IPS-15b (cell line): ENCODE measurements at regions not wholly inside any gene's neighbourhood (a gene's known extent, or its start where the extent isn't known, plus 50 kb on each side); places are given as distances from the start of the nearest gene placed in this dataset.

Source experiments
- H3K27me3 ChIP-seq: one replicate; pipeline ENCODE4 v1.6.1; 2013; ENCODE audit warnings: low read length; ENCODE audit not compliant: control insufficient read depth, insufficient read depth
- H3K36me3 ChIP-seq: one replicate; pipeline ENCODE4 v1.6.1; 2013; ENCODE audit warnings: low read length; ENCODE audit not compliant: control insufficient read depth, insufficient read depth
- H3K4me1 ChIP-seq: one replicate; pipeline ENCODE4 v1.6.1; 2013; ENCODE audit warnings: mild to moderate bottlenecking, low read length; ENCODE audit not compliant: control insufficient read depth, insufficient read depth
- H3K4me3 ChIP-seq: one replicate; pipeline ENCODE4 v1.5.1; 2013; ENCODE audit warnings: low read depth, low read length
- H3K9ac ChIP-seq: one replicate; pipeline ENCODE4 v1.6.1; 2013; ENCODE audit warnings: low read depth, mild to moderate bottlenecking, low read length
- H3K9me3 ChIP-seq: one replicate; pipeline ENCODE4 v1.6.1; 2013; ENCODE audit warnings: mild to moderate bottlenecking, low read length; ENCODE audit not compliant: control insufficient read depth, insufficient read depth

GRCh38 chr3:152626226-152626625 lies 208.7 kb upstream of the P2RY1 start:
- Histone ChIP-seq H3K4me1 (peaks cover 3% of the 10 kb centered on the region), H3K4me3 (no peak overlapping the region), H3K9ac (no peak overlapping the region), H3K9me3 (no peaks in the 10 kb centered on the region), H3K36me3 (no peaks in the 10 kb centered on the region), H3K27me3 (no peaks in the 10 kb centered on the region)

GRCh38 chr3:152628496-152628895 lies 206.4 kb upstream of the P2RY1 start:
- H3K36me3 ChIP-seq, result no peaks in the 10 kb centered on the region
- no peak overlapping the region for H3K9ac ChIP-seq
- no peaks in the 10 kb centered on the region for H3K4me1 ChIP-seq
- H3K4me3 ChIP-seq, result no peak overlapping the region
- H3K9me3 ChIP-seq, result no peaks in the 10 kb centered on the region
- no peaks in the 10 kb centered on the region for H3K27me3 ChIP-seq

- Histone ChIP-seq H3K4me1 (no peaks in the 10 kb centered on the region), H3K9me3 (no peaks in the 10 kb centered on the region), H3K36me3 (no peaks in the 10 kb centered on the region), H3K4me3 (no peak overlapping the region), H3K27me3 (no peaks in the 10 kb centered on the region), H3K9ac (no peak overlapping the region)
Observed at GRCh38 chr3:152629363-152630122, 205.4 kb upstream of the P2RY1 start.

GRCh38 chr3:152635389-152635788 lies 199.5 kb upstream of the P2RY1 start:
- no peaks in the 10 kb centered on the region for H3K27me3 ChIP-seq
- no peaks in the 10 kb centered on the region for H3K36me3 ChIP-seq
- no peak overlapping the region for H3K4me3 ChIP-seq
- H3K9me3 ChIP-seq, result no peaks in the 10 kb centered on the region
- no peaks in the 10 kb centered on the region for H3K4me1 ChIP-seq
- H3K9ac ChIP-seq, result no peak overlapping the region

- H3K9ac ChIP-seq, result no peak overlapping the region
- H3K9me3 ChIP-seq, result no peaks in the 10 kb centered on the region
- H3K4me3 ChIP-seq, result no peak overlapping the region
- no peaks in the 10 kb centered on the region for H3K36me3 ChIP-seq
- no peaks in the 10 kb centered on the region for H3K4me1 ChIP-seq
- no peaks in the 10 kb centered on the region for H3K27me3 ChIP-seq
Observed at GRCh38 chr3:152636651-152637050, 198.3 kb upstream of the P2RY1 start.

GRCh38 chr3:152638214-152638613 lies 196.7 kb upstream of the P2RY1 start:
- no peaks in the 10 kb centered on the region for H3K9me3 ChIP-seq
- H3K9ac ChIP-seq, result no peak overlapping the region
- H3K4me3 ChIP-seq, result no peak overlapping the region
- no peaks in the 10 kb centered on the region for H3K4me1 ChIP-seq
- no peaks in the 10 kb centered on the region for H3K27me3 ChIP-seq
- no peaks in the 10 kb centered on the region for H3K36me3 ChIP-seq

- Histone ChIP-seq H3K4me3 (no peak overlapping the region), H3K4me1 (no peaks in the 10 kb centered on the region), H3K27me3 (no peaks in the 10 kb centered on the region)
Observed at GRCh38 chr3:152638707-152639450, 196.1 kb upstream of the P2RY1 start.

GRCh38 chr3:152641198-152641597 lies 193.7 kb upstream of the P2RY1 start:
- no peak overlapping the region for H3K4me3 ChIP-seq
- H3K9ac ChIP-seq, result no peak overlapping the region
- H3K4me1 ChIP-seq, result no peaks in the 10 kb centered on the region
- no peaks in the 10 kb centered on the region for H3K36me3 ChIP-seq
- no peaks in the 10 kb centered on the region for H3K27me3 ChIP-seq
- no peaks in the 10 kb centered on the region for H3K9me3 ChIP-seq

More at GRCh38 chr3:152638707-152639450, 196.1 kb upstream of the P2RY1 start:
- Histone ChIP-seq H3K9me3 (no peaks in the 10 kb centered on the region), H3K9ac (no peak overlapping the region), H3K36me3 (no peaks in the 10 kb centered on the region)

- Histone ChIP-seq H3K9me3 (no peaks in the 10 kb centered on the region), H3K4me3 (no peak overlapping the region), H3K36me3 (no peaks in the 10 kb centered on the region), H3K9ac (no peak overlapping the region), H3K4me1 (no peaks in the 10 kb centered on the region), H3K27me3 (no peaks in the 10 kb centered on the region)
Observed at GRCh38 chr3:152642658-152643057, 192.3 kb upstream of the P2RY1 start.

GRCh38 chr3:152644478-152644877 lies 190.5 kb upstream of the P2RY1 start:
- Histone ChIP-seq H3K36me3 (no peaks in the 10 kb centered on the region), H3K9ac (no peak overlapping the region), H3K9me3 (no peaks in the 10 kb centered on the region), H3K4me3 (no peak overlapping the region), H3K27me3 (no peaks in the 10 kb centered on the region), H3K4me1 (no peaks in the 10 kb centered on the region)

GRCh38 chr3:152646004-152646403 lies 188.9 kb upstream of the P2RY1 start:
- H3K27me3 ChIP-seq, result no peaks in the 10 kb centered on the region
- H3K36me3 ChIP-seq, result no peaks in the 10 kb centered on the region
- no peak overlapping the region for H3K9ac ChIP-seq
- peaks cover 4% of the 10 kb centered on the region for H3K4me1 ChIP-seq
- H3K9me3 ChIP-seq, result no peaks in the 10 kb centered on the region
- H3K4me3 ChIP-seq, result no peak overlapping the region

- Histone ChIP-seq H3K9me3 (no peaks in the 10 kb centered on the region), H3K9ac (no peak overlapping the region), H3K36me3 (no peaks in the 10 kb centered on the region), H3K27me3 (no peaks in the 10 kb centered on the region), H3K4me1 (peaks cover 4% of the 10 kb centered on the region), H3K4me3 (no peak overlapping the region)
Observed at GRCh38 chr3:152650177-152650576, 184.8 kb upstream of the P2RY1 start.
